ENCODE measurements at regions not wholly inside any gene's neighbourhood (a gene's known extent, or its start where the extent isn't known, plus 50 kb on each side); places are given as distances from the start of the nearest gene placed in this dataset.

DNA sequence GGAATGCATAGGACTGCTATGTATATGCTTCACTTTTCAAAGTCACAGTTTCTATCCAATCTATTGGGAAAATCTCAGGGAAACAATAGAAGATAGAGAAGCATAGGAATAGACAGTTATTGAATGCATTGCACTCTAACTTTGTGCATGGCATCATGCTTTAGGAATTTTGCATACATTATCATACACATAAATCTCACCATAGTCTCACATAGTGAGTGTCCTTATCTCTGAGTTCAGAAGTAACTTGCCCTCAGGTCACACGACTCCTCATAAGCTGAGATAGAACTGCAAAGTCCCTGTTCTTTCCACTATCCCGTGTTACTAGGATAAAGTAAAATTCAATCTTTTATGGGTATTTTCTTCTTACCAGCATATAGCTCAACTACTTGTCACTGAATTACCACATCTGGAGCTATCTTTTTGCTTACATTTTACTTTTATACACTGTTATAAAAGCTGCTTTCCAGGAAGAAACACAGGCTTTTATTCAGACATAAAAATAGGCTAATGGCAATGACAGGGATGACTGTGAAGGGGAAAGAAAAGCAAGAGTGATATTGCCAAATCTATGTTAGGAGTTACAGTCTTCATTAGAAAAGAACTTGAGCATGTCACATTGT is 666.9 kb downstream of the XIRP2 start:
- TF ChIP-seq CTCF (IDR thresholded peaks at IDR 0.05 in 4 of 5, conservative IDR thresholded peaks at IDR 0.05 in 1 of 5): no peak
- TF ChIP-seq POLR2A (IDR thresholded peaks at IDR 0.05): no peak

Data from gastrocnemius medialis (tissue), 4 donors.